AG10803 (cell line): ENCODE measurements at regions not wholly inside any gene's neighbourhood (a gene's known extent, or its start where the extent isn't known, plus 50 kb on each side); places are given as distances from the start of the nearest gene placed in this dataset.

ENCODE experiments used
- DNase-seq: peaks from one replicate; pipeline ENCODE4 v3.0.0; 2010; ENCODE audit warnings: low read depth
- H3K4me3 ChIP-seq: 2 replicates; pipeline ENCODE4 v1.5.1; 2011; ENCODE audit warnings: mild to moderate bottlenecking, low read length, control low read depth
- TF ChIP-seq, protein P1 (sequence below): conservative IDR thresholded peaks from 2 replicates; pipeline ENCODE4 v1.5.1; 2011; ENCODE audit warnings: mild to moderate bottlenecking, low read length, control low read depth, inconsistent platforms

DNA sequence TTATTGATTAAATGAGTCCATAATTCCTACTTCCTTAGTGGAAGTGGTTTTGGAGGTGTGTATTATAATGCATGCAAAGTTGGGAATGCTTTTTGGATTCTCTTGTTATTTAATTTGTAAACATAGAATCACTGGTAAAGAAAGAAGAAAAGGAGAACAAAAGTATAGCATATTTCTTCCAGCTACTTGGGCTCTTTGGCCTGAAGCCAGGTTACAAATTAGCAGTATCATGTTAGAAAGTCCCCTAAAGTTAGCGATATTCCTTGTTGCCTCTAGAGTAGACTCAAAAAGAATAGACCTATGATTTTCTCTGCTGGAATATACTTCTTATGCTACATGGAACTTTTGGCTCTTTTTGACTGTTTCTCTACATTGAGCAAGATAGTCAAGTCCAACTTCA lies 60.6 kb upstream of the CD28 start:
- no peak for DNase-seq
- H3K4me3 ChIP-seq = no peak overlapping the region
- TF ChIP-seq, protein P1, sequence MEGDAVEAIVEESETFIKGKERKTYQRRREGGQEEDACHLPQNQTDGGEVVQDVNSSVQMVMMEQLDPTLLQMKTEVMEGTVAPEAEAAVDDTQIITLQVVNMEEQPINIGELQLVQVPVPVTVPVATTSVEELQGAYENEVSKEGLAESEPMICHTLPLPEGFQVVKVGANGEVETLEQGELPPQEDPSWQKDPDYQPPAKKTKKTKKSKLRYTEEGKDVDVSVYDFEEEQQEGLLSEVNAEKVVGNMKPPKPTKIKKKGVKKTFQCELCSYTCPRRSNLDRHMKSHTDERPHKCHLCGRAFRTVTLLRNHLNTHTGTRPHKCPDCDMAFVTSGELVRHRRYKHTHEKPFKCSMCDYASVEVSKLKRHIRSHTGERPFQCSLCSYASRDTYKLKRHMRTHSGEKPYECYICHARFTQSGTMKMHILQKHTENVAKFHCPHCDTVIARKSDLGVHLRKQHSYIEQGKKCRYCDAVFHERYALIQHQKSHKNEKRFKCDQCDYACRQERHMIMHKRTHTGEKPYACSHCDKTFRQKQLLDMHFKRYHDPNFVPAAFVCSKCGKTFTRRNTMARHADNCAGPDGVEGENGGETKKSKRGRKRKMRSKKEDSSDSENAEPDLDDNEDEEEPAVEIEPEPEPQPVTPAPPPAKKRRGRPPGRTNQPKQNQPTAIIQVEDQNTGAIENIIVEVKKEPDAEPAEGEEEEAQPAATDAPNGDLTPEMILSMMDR = no peak

DNA sequence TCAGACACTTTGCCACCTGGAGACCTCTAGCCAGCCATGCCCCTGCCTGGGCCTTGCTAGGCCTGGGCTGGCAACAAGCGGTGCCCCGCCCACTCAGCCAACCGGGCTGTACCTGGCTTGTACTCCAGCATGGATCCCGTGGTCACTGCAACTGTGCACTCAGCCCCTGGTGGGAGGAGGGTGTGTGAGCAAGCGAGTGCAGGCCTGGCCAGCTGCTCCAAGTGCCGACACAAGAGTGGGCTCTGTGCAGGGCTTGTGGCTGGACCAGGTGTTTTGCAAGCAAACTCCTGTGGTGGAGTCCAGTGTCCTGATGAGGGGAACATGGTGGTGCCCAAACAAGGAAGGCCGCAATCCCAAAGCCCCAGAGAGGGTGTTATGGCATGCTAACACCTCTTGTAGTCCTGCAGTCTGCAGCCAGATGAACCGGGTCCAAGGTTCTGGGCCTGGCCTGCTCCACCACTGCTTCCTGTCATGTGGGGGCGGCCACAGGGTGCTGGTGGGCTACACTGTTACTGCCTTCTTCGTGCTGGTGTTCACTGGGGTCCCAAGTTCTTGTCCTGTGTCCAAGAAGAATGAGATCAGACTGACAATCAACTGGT lies 60.1 kb upstream of the CD28 start:
- H3K4me3 ChIP-seq = no peak overlapping the region
- TF ChIP-seq, protein P1 = no peak
- DNase-seq = no peak

DNA sequence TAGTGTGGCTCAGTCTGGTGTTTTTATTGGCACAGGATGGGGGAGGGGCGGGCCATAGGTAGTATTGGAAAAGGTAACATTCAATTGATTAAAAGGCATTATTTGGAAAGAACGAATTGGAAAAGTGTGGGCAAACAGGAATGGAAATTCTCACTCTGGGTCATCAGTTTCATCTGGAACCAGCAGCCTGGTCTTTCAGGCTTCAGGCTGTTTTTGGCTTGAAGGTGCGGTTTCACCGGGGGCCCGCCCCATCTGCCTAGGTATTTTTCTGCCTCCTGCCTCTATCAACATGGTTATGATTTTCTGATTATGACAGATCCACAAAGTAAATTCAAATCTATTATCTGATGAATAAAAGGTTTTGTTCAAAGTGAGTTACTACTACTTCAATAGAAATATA lies 59.5 kb upstream of the CD28 start:
- no peak overlapping the region for H3K4me3 ChIP-seq
- TF ChIP-seq, protein P1 = no peak
- DNase-seq = no peak

- TF ChIP-seq, protein P1 = no peak
- no peak overlapping the region for H3K4me3 ChIP-seq
- no peak for DNase-seq
These were observed 58.9 kb upstream of the CD28 start for GRCh38 chr2:203647579-203647978.

- peak; percentile 24 for DNase-seq
- H3K4me3 ChIP-seq = no peak overlapping the region
- TF ChIP-seq, protein P1 = no peak
These were observed 58.2 kb upstream of the CD28 start for GRCh38 chr2:203648273-203648672.

- H3K4me3 ChIP-seq = no peak overlapping the region
- TF ChIP-seq, protein P1 = no peak
- DNase-seq = no peak
These were observed 57.1 kb upstream of the CD28 start for GRCh38 chr2:203649176-203649814.
